Inflammatory macrophage (primary cell): ENCODE measurements at regions not wholly inside any gene's neighbourhood (a gene's known extent, or its start where the extent isn't known, plus 50 kb on each side); places are given as distances from the start of the nearest gene placed in this dataset.
"Not testable (repeated sequence)": the region's sequence is repeated elsewhere in the genome, so short reads cannot be mapped to it uniquely, and the experiment has no call there.

ENCODE experiments used
- DNase-seq, 2 donors: peaks; one replicate each; pipeline ENCODE4 v3.0.0-alpha.2; 2020 to 2022

DNA sequence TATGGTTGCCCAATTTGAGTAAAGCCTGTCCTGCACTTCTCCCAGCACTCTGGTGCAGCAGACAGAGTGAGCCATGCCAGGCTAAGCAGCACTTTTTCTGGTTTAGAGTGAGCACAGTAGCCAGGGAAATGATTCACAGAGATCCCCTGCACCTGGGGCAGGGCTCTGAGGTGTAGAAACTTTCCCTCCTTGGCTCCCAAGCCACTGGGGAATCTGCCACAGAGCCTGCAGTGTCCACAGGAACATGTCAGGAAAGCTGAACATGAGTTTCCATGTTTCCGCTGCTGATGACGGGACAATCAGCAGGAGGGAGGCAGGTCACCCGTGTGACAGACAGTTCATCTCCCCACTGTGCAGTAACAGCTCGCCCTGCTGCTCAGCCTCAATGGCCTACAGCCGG lies 429.9 kb upstream of the B3GAT1 start:
- no peak for DNase-seq

DNA sequence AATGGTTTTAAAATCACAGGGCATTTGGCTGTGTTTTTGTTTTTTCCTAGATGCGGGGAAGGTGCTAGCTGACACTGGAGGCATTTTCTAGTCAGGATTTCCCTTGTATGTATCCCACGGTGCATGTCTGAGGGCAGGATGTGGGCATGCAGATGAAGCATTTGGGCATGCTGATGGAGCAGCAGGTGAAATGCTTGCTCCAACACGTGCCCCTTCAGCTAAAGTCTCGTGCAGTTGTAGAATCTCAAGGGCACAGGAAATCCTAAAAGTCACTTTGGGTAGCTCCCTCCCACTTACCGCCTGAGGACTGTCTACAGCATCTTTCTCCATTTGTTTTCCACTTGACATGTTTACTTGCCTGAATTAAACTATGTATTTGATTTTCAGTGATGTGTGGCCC lies 429.4 kb upstream of the B3GAT1 start:
- DNase-seq: no peak

DNA sequence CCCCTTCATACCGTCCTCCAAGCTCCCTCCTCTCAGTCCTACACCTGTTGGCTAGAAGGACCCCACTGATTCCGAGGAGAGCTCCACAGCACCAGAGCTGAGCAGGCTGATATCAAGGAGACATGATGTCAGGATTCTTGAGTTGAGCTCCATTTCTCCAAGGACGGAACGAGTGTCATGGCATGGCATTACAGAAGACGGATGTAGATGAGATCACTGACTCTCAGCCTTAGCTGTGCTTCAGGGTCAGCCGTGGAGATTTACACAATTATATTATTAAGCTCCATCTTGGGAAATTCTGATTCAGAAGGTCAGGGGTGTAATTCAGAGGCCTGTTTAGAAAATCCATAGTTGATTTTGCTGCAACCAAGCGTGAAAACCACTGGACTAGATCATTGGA lies 428.9 kb upstream of the B3GAT1 start:
- DNase-seq: no peak

DNA sequence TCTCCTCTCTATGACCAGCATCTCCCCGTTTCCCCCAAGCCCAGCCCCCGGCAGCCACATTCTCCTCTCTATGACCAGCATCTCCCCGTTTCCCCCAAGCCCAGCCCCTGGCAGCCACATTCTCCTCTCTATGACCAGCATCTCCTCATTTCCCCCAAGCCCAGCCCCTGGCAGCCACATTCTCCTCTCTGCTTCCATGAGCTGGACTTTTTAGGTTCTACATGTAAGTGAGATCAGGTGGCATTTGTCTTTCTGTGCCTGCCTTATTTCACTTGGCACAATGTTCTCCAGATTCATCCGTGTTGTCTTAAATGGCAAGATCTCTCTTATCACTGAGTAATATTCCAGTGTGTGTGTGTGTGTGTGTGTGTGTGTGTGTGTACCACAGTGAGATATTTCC lies 428.1 kb upstream of the B3GAT1 start:
- DNase-seq: not testable (repeated sequence)

DNA sequence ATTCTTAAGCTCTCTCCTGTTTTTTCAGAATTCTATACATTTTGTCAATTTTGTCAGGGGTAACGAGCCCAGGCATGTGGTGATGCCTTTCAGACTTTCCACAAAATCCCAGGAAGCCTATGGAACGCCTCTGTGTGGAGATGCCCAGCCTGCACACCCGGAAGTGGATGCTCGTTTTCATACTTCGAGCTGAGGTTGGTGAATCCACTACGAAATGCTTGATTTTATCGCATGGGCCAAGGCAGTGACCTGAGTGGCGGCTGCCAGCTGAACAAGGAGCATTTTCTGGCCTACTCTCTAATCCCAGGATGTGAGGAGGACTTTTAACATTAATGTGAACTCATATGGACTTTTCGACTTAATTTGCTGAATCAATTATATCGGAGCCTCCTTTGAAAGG lies 426.7 kb upstream of the B3GAT1 start:
- no peak for DNase-seq

DNA sequence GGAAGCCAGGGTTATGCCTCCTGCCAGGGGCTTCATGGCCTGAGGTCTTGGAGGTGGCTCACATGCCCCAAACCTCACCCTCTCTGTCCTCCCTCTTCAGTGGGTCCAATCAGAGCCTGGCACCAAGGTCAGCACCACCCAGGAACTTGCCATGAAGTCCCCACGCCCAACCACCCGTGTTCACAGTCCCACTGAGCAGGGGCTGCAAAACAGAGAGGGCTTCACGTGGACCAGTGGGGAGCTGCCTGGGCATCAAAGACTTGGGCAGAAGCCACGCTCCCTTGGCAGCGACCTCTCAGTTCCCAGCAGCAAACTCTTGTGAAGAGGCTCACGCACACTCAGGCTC lies 425.8 kb upstream of the B3GAT1 start:
- no peak for DNase-seq

DNA sequence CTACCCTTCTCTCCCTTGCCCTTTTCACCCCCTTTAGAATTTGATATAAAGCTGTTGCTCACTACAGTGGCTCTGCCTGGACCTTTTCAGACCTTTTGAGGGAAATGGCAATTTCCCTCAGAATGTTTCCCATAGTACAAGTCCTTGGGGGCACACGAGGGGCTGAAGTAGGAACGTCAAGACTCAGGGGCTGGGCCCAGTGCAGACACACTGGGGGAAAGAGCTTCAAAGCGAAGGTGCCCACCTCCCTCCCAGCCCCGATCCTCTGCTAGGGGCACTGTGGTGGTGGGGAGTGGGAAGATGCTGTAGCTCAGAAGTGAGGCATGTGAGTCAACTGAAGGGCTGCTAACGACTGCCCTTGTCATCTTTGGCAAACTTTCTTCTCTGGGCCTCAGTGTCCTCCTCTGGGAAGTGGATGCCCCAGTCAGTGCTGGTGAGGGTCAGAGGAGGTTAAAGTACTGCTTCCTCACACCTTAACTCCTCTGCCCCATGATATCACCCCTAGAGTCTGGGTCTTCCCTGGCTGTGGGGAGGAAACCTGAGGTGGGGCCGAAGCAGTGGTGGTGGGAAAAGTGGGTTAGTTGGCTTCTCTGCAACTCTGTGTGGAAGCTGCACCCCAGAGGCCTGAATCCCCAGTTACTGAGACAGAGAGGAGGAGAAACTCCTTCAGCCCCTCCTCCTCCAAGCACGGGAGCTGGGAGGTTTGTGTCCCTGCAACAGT lies 425.3 kb upstream of the B3GAT1 start:
- no peak for DNase-seq

DNA sequence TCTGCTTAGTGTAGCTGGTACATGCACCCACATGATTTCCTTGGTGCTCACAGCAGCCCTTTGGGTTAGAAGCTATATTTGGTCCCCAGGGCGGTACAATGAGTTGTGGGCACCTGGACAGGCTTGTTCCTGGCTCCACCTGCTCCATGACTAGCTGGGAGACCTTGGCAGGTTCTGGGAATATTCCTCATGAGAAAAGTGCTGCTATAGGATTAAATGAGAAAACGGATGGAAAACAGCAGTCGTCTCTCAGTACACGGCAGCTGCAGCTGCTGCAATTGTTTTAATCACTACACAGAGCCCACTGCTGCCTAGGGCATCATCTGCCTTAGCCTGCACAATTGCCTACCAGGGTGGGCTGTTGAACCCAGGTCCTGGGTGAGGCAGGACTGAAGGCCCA lies 424.5 kb upstream of the B3GAT1 start:
- DNase-seq: no peak

DNA sequence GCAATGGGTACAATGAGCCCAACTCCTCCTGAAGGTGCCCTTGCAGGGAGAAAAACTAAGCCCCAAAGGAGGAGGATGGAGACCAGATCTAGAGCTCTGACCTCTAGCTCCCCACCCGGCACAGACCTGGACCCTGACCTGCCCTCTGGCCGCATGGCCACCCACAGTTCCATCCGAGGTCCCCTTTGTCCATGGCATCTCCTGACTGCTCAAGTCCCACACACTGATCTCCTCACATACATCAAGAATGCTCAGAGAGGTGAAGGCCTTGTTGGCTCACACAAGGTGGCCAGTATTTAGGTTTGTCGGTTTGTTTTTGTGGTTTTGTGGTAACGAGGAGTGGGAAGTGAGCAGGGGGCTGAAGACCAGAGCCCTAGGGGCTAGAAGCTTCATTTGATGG lies 423.5 kb upstream of the B3GAT1 start:
- DNase-seq: no peak

DNA sequence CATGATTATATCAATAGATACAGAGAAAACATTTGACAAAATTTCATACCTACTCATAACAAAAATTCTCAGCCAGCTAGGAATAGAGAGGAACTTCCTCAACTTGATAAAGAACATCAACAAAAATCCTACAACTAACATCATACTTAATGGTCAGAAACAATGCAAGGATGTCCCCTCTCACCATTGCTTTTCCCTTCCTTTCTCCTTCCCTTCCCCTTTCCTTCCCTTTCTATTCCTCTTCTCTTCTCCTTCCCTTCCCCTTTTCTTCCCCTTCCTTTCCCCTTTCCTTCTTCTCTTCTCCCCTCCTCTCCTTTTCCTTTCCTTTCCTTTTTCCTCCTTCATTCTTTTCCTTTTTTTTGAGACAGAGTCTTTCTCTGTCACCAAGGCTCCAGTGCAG lies 418.3 kb upstream of the B3GAT1 start:
- no peak for DNase-seq

DNA sequence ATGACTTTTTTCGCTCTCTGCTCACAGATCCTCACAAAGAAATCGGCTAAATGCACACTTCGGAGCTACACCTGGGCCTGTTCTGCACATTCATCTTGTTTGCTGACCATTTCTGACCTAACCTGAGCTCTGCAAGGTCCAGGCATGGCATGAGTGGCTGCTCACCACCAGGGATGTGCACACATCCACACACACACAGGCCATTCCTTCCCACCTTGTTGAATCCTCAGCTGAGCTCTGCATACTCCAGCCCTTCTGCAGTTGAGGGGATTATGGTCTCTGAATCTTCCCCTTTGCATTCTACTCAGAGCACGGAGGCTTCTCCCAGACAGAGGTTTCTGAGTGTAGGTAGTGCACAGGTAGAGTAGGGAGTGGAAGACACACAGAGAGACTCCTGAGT lies 411.9 kb upstream of the B3GAT1 start:
- no peak for DNase-seq

DNA sequence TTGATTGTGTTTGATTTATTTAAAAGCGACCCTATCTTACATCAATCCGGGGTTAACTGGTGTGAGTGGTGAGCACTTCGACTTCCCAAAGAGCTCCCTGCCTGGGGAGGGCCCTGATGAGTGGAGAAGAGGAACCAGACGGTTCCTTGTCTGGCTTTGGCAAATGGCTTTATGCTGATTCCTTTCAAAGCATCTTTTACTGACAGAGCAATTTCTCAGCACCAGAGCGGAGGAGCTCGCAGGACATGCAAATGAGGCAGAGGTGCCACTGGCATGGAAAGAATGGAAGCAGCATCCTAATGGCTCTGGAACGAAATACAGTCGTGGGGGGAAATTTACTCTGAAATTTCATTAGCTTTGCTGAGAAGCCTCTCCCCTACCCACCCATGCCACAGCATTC lies 410.9 kb upstream of the B3GAT1 start:
- DNase-seq: no peak

DNA sequence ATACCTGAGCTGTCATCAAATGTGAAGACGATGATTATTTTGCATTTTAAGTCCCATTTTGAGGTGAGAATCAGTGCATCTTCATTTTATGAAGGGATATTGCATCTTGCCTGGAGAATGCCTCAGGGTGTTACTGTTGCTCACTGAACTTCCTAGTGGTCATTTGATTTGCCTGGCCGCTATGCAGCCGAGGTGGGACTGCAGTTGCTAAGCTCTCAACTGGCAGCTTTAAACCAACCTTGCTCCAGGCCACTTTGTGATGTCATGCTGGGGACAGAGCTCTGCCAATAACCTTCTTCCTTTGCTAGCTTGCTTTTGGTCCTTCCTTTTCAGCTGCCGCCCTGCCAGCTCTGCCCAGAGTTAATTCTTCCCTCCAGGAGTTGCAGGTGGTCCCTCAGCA lies 409.4 kb upstream of the B3GAT1 start:
- no peak for DNase-seq

DNA sequence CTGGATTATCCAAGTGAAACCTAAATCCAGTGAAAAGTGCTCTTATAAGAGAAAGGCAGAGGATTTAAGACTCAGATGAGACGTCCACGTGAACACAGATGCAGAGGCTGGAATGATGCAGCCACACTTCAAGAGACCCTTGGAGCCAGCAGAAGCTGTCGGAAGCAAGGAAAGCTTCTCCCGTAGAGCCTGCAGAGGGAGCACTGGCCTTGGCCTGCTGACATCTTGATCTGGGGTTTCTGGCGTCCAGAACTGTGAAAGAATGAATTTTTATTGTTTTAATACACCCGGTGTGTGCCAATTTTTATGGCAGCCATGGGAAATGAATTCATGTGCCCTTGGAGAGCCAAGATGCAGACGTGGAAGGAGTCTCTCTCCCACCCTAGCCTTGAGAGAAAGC lies 407.0 kb upstream of the B3GAT1 start:
- no peak for DNase-seq

DNA sequence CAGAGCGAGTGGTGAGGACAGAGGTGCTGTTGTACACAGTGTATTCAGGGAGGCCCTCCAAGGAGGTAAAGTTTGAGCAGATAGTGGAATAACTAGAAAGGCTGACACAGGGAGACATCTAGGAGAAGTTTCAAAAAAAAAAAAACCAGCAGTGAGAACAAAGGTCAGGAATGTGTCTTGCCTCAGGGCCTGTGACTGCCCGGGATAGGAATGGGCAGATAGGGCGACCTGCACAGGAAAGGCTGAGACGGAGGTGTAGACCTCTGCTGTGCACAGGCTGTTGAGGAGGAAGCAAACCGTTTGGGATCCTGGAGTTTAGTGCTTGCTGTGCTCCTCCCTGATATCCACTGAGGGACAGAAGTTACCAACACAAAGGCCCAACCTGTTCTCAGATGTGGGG lies 406.5 kb upstream of the B3GAT1 start:
- DNase-seq: no peak

DNA sequence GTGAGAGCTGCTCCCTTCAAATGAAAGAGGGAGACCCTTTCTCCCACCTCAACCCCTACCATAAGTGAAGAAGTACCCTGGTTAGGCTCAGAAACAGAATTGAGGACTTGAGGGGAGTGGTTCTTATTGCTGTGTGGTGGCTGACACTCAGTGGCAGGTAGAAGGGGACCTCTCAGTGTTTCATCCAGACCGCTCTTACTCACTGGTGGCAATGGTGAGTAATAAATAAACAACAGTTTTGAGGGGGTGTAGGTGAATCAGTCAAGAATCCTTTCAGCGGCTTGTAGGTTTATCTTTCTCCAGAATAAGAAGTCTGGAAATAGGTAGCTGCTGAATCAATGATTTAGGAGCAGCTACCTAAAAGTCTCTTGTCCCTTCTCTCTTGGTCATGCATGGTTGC lies 403.4 kb upstream of the B3GAT1 start:
- DNase-seq: no peak

DNA sequence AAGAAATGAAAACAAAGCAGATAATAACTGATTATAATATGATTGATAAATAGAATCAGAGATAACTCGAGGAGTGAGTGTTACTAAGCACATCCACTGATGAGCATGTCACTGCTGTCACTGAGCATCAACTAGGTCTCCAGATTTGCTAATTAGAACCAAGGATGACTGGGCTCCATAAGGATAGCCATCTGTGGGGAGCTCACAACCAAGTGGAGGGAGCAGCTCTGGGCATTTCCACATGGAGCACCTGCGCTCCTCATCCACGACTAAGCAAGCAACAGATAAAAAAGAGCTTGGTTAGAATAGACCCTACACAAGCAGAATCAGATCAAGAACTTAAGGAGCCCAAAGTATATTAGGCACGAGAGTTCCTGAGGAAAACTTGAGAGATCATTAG lies 396.0 kb upstream of the B3GAT1 start:
- DNase-seq: no peak

DNA sequence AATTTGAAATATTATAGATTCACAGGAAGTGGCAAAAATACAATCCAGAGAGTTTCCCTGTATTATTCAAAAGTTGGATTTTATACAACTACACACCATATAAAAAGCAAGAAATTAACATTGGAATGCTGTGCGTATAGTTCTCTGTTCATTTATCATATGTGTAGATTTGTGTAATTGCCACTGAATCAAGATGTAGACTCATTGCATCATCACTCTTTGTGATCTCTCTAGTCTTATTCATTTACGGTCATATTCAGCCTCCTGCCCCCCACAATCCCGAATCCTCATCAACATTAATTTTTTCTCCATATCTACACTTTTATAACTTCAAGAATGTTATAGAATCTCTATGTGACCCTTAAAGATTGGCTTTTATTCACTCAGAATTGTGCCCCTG lies 390.6 kb upstream of the B3GAT1 start:
- no peak for DNase-seq

DNA sequence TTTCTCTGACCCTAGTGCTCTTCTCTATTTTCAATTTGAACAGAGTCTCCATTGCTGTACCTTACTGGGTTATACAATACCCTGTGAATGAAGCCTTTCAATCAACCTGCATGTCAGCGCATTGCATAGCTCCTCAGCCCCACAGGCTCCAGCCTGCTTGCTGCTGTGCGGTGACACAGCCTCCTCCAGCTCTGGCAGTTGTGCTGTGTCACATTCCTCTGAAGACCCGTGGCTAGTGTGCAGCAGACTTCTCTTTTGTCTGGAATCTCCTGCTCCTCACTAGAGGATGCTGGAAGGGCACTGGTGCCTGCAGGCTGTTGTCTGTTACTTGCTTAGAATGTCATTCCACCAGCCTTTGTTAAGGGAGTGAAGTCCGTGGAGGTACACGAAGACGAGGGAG lies 390.1 kb upstream of the B3GAT1 start:
- DNase-seq: no peak

DNA sequence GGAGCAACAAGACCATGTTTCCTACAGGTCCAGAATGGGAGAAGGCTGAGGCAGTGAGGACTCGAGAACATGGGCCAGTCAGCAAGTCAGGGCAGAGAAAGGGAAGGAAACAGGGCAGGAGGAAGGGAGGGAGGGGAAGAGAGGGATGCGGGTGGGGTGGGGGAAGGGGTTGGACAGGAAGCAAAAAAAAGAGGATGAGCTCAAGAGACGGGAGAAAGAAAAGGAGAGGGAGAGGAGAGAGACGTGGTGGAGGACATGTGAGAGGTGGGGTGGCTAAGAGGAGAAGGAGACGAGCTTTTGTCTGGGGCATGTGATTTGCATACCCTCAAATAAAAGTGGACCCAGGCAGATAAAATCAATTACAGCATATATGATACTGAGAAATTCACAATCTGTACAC lies 389.5 kb upstream of the B3GAT1 start:
- no peak for DNase-seq

DNA sequence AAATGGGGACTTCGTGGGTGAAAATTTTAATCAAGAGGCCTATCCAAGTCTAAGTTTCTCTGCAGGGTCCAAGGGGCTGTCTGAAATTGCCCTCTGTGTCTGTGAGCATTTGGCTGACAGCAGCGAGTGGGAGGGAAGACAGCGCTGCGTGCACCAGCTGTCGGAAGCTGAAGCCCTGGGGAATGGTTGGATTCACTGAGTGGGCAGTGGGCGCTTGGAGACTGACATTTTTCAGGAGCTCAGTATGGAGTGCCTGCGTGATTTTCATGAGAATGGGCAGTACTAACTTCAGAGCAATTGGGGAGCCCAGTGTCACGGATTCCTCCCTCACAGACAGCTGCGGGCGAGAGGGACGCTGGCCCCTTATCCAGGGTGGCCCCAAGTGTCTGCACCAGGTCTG lies 388.8 kb upstream of the B3GAT1 start:
- no peak for DNase-seq

DNA sequence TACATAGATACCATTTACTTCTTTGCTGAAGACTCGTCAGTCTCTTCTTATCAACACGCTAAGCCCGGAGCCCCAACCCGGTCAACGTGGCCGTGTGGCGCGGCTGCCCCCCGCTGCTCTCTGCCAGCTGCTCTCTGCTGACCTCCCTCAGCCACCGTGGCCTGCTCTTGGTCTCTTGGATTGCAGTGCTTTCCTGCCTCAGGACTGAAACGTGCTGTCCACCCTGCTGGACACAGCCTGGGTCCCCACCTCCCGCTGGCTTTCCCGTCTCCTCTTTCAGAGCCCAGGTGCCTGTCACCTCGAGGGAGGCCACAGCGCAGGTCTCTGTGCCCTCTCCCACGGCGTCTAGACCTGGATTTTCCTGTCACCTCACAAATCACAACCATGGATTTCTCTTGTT lies 388.1 kb upstream of the B3GAT1 start:
- DNase-seq: no peak

DNA sequence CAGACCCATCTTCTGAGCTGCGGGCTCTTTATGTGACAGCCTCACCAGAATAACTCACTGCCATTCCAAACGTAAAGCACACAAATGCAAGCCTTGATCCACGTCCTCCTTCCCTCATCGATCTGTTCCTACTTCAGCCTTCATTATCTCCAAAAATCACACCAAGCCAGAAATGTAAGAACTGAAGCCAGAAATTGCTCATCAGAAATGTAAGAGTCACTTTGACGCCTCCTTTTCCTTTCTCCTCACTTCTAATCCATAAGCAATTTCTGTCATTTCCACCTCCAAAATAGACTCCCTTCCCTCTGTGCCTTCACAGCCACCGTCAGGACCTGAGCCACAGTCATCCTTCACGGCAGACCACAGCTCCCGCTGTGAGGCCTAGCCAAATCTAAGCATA lies 387.3 kb upstream of the B3GAT1 start:
- no peak for DNase-seq

DNA sequence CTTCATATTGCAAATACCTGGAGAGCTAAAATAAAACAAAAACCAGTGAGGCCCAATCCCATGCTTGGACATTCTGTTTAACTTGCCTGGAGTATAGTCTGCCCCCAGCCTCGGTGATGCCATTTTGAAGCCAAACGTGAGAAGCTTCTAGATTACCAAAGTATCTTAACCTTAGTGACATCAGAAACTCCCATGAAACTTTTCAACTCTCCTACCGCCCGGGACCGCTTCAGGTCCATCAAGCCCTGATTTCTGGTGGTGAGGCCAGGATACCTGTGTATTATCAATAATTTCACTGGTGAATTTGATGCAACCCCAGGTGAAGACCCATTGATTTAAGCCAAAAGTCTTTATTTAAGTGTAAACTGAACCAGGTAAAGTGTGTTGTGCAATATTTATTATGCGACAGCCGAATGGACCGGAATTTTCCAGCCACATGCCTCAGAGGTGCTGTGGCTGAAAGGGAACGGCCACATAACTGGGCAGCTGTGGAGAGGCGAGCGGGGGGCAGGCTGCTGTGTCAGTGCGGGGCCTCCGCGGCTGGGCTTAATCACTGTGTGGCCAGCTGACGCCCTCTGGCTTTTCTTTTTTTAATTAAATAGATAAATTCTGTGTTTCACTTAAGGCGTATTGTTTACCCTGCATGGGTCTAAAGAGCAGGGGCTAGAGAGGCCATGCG lies 385.5 kb upstream of the B3GAT1 start:
- no peak for DNase-seq

DNA sequence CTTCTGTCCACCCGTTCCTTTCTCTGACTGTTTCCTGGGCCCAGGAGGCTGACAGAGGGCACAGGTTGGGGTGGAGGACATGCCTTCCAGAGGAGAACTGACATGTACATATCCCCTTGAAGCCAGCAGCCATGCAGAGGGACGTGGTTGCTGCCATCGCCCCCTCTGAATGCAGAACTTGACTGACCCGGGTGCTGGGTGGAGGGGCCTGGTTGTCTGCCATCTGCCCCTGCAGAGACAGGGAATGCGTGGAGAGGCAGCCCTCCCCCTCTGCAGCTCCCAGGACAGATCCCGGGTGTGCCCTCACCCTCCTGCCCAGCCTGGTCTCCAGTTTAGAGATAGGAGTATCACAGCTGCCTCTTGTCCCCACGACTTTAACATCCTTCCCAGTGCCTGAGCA lies 383.0 kb upstream of the B3GAT1 start:
- DNase-seq: no peak
